ENCODE measurements at regions not wholly inside any gene's neighbourhood (a gene's known extent, or its start where the extent isn't known, plus 50 kb on each side); places are given as distances from the start of the nearest gene placed in this dataset.
A peak's percentile ranks its signal among the peaks of the same experiment; 100 is the strongest.
"Not testable (repeated sequence)": the region's sequence is repeated elsewhere in the genome, so short reads cannot be mapped to it uniquely, and the experiment has no call there.

DNA sequence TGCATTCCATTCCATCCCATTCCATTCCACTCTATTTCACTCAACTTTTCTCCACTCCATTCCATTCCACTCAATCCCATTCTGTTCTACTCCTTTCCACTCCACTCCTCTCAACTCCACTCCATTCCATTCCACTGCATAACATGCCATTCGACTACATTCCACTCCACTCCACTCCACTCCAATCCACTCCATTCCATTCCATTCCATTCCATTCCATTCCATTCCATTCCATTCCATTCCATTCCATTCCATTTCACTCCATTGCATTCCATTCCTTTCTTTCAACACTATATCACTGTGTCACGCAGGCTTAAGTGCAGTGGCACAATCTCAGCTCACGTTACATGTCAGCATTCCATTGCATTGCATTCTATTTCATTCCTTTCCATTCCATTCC is 1430.4 kb downstream of the TSPY10 start:
- H3K9me3 ChIP-seq: not testable (repeated sequence)

DNA sequence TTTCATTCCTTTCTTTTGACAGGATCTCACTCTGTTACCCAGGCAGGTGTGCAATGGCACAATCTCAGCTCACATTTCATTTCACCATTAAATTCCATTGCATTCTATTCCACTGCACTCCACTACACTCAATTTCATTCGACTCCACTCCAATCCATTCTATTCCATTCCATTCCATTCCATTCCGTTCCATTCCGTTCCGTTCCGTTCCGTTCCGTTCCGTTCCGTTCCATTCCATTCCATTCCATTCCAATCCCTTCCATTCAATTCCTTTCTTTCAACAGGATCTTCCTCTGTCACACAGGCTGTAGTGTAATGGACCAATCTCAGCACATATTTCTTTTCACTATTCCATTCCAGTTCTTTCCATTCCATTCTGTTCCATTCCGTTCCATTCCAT is 1445.7 kb downstream of the TSPY10 start:
- intact Hi-C loops (cut with DNase I): no loop called here
- Histone ChIP-seq H3K4me1 (no peaks in the 10 kb centered on the region), H3K4me3 (no peak overlapping the region), H3K9me3 (no peaks in the 10 kb centered on the region), H3K27ac (no peak overlapping the region), H3K27me3 (no peaks in the 10 kb centered on the region), H3K36me3 (no peaks in the 10 kb centered on the region)
- ATAC-seq: no peak
- DNase-seq: no peak
- TF ChIP-seq, protein P1, sequence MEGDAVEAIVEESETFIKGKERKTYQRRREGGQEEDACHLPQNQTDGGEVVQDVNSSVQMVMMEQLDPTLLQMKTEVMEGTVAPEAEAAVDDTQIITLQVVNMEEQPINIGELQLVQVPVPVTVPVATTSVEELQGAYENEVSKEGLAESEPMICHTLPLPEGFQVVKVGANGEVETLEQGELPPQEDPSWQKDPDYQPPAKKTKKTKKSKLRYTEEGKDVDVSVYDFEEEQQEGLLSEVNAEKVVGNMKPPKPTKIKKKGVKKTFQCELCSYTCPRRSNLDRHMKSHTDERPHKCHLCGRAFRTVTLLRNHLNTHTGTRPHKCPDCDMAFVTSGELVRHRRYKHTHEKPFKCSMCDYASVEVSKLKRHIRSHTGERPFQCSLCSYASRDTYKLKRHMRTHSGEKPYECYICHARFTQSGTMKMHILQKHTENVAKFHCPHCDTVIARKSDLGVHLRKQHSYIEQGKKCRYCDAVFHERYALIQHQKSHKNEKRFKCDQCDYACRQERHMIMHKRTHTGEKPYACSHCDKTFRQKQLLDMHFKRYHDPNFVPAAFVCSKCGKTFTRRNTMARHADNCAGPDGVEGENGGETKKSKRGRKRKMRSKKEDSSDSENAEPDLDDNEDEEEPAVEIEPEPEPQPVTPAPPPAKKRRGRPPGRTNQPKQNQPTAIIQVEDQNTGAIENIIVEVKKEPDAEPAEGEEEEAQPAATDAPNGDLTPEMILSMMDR (IDR thresholded peaks at IDR 0.05): no peak

More for the DNA sequence above, 1430.4 kb downstream of the TSPY10 start:
- H3K27me3 ChIP-seq; DNase-seq; intact Hi-C loops (cut with DNase I); H3K27ac ChIP-seq; H3K4me3 ChIP-seq; H3K36me3 ChIP-seq; H3K4me1 ChIP-seq: not testable (repeated sequence)
- peak; percentile 59 for ATAC-seq

DNA sequence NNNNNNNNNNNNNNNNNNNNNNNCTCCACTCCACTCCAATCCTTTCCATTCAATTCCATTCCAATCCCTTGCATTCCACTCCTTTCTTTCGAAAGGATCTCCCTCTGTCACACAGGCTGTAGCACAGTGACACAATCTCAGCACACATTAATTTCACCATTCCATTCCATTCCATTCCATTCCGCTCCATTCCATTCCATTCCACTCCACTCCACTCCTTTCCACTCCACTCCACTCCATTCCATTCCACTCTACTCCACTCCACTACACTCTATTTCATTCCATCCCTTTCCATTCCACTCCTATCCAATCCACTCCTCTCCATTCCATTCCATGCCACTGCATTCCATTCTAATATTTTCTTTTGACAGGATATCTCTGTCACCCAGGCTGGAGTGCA is 1459.0 kb downstream of the TSPY10 start:
- no peak overlapping the region for H3K27ac ChIP-seq
- ATAC-seq: peak; percentile 46

DNA sequence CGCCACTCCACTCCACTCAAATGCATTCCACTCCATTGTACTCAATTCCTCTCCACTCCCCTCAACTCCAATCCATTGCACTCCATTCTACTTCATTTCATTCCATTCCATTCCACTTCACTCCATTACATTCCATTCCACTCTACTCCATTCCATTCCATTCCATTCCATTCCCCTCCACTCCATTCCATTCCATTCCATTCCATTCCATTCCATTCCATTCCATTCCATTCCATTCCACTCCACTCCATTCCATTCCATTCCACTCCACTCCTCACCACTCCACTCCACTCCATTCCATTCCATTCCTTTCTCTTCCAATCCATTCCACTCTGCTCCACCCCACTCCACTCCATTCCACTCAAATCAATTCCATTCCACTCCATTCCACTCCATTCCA is 1459.9 kb downstream of the TSPY10 start:
- no peaks in the 10 kb centered on the region for H3K9me3 ChIP-seq
- no peaks in the 10 kb centered on the region for H3K27me3 ChIP-seq
- H3K27ac ChIP-seq: no peak overlapping the region
- no peak for DNase-seq
- peak; percentile 64 for ATAC-seq
- TF ChIP-seq, protein P1 (IDR thresholded peaks at IDR 0.05): no peak
- H3K36me3 ChIP-seq: no peaks in the 10 kb centered on the region
- no peak overlapping the region for H3K4me3 ChIP-seq
- no peaks in the 10 kb centered on the region for H3K4me1 ChIP-seq
- intact Hi-C loops (cut with DNase I): no loop called here

More for the DNA sequence above, 1459.0 kb downstream of the TSPY10 start:
- Histone ChIP-seq H3K4me1 (no peaks in the 10 kb centered on the region), H3K36me3 (no peaks in the 10 kb centered on the region), H3K9me3 (no peaks in the 10 kb centered on the region), H3K27me3 (no peaks in the 10 kb centered on the region), H3K4me3 (no peak overlapping the region)
- no peak for DNase-seq
- intact Hi-C loops (cut with DNase I): no loop called here
- TF ChIP-seq, protein P1 (IDR thresholded peaks at IDR 0.05): no peak

DNA sequence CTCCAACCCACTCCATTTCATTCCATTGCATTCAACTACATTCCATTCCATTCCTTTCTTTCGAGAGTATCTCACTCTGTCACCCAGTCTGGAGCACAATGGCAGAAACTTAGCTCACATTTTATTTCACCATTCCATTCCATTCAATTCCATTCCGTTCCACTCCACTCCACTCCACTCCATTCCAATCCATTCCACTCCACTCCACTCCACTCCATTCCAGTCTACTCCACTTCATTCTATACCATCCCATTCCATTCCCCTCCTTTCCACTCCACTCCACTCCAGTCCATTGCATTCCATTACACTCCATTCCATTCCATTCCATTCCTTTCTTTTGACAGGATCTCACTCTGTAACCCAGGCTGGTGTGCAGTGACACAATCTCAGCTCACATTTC is 1466.3 kb downstream of the TSPY10 start:
- no peak overlapping the region for H3K27ac ChIP-seq
- TF ChIP-seq, protein P1 (IDR thresholded peaks at IDR 0.05): no peak
- ATAC-seq (peak; percentile 48), DNase-seq (no peak)
- H3K27me3 ChIP-seq: no peaks in the 10 kb centered on the region
- intact Hi-C loops (cut with DNase I): no loop called here
- H3K9me3 ChIP-seq: no peaks in the 10 kb centered on the region
- H3K4me1 ChIP-seq: no peaks in the 10 kb centered on the region
- no peak overlapping the region for H3K4me3 ChIP-seq
- H3K36me3 ChIP-seq: no peaks in the 10 kb centered on the region

DNA sequence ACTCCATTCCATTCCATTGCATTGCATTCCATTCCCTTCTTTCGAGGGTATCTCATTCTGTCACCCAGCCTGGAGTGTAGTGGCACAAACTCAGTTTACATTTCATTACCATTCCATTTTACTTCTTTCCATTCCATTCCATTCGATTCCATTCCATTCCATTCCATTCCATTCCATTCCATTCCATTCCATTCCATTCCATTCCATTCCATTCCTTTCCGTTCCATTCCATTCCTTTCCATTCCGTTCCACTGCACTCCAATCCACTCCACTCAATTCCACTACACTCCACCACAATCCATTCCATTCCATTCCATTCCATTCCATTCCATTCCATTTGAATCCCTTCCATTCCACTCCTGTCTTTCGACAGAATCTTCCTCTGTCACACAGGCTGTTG is 1472.0 kb downstream of the TSPY10 start:
- DNase-seq; H3K36me3 ChIP-seq; H3K4me3 ChIP-seq; H3K9me3 ChIP-seq; H3K27me3 ChIP-seq; intact Hi-C loops (cut with DNase I); H3K27ac ChIP-seq; H3K4me1 ChIP-seq: not testable (repeated sequence)
- ATAC-seq: peak; percentile 86

DNA sequence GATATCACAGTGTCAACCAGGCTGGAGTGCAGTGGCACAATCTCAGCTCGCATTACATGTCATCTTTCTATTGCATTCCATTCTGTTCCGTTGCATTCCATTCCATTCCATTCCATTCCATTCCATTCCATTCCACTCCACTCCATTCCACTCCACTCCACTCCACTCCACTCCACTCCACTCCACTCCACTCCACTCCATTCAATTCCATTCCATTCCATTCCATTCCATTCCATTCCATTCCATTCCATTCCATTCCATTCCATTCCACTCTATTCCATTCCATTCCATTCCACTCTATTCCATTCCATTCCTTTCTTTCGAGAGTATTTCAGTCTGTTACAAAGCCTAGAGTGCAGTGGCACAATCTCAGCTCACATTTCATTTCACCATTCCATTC is 1486.5 kb downstream of the TSPY10 start:
- H3K9me3 ChIP-seq; H3K36me3 ChIP-seq; DNase-seq; H3K27me3 ChIP-seq; intact Hi-C loops (cut with DNase I); H3K27ac ChIP-seq; H3K4me3 ChIP-seq; H3K4me1 ChIP-seq: not testable (repeated sequence)
- peak; percentile 76 for ATAC-seq
